AG04449 (cell line): ENCODE measurements at regions not wholly inside any gene's neighbourhood (a gene's known extent, or its start where the extent isn't known, plus 50 kb on each side); places are given as distances from the start of the nearest gene placed in this dataset.

Experiments
- CTCF ChIA-PET: fragments of 350-600 bp; formaldehyde crosslinking; extraction: SDS; loops from one replicate; lab custom pipeline; 2021; ENCODE audit warnings: antibody characterized with exemption; lab: Yijun Ruan, JAX
- POLR2A ChIA-PET: fragments of 400-600, 350-600 bp; formaldehyde crosslinking; extraction: SDS; loops from one replicate; lab custom pipeline; 2020; ENCODE audit warnings: antibody characterized with exemption, inconsistent platforms; lab: Yijun Ruan, JAX
- DNase-seq: peaks from one replicate; pipeline ENCODE4 v3.0.0-alpha.2; 2010; ENCODE audit warnings: low read depth, low spot score
- H3K4me3 ChIP-seq: 2 replicates; pipeline ENCODE4 v1.5.1; 2011; ENCODE audit warnings: low read depth, mild to moderate bottlenecking, control low read depth, low read length
- CTCF ChIP-seq: IDR thresholded peaks from one replicate; pipeline ENCODE4 v1.5.1; 2011; ENCODE audit warnings: mild to moderate bottlenecking, moderate library complexity, low read length, control low read depth, inconsistent platforms; ENCODE audit not compliant: insufficient read depth; ENCODE audit errors: missing control alignments

GRCh38 chr2:111666160-111666559 lies 217.8 kb downstream of the ANAPC1 start:
- no peak for DNase-seq
- ChIA-PET CTCF (no interaction called here), POLR2A (no interaction called here)
- H3K4me3 ChIP-seq: no peak overlapping the region
- TF ChIP-seq CTCF: no peak

GRCh38 chr2:111667001-111667400 lies 217.0 kb downstream of the ANAPC1 start:
- ChIA-PET CTCF (interaction anchor here (0.6 to 2.3 kb wide), 4 partner anchors 10 to 854 kb away, joined by 3 to 23 read pairs (median 5); no protein-coding TSS in a partner anchor), POLR2A (no interaction called here)
- TF ChIP-seq CTCF: no peak
- H3K4me3 ChIP-seq: no peak overlapping the region
- DNase-seq: no peak

GRCh38 chr2:111667542-111668273 lies 216.3 kb downstream of the ANAPC1 start:
- DNase-seq: no peak
- peak; percentile 72 for TF ChIP-seq CTCF
- CTCF ChIA-PET: interaction anchor here (1.4 to 3.5 kb wide), 6 partner anchors 10 to 855 kb away, joined by 3 to 23 read pairs (median 6); partner anchors contain the start of gene BCL2L11
- POLR2A ChIA-PET: no interaction called here
- no peak overlapping the region for H3K4me3 ChIP-seq

- no peak for DNase-seq
- TF ChIP-seq CTCF: no peak
- ChIA-PET CTCF (interaction anchor here (1.4 to 3.5 kb wide), 6 partner anchors 9 to 856 kb away, joined by 3 to 23 read pairs (median 6); partner anchors contain the start of gene BCL2L11), POLR2A (no interaction called here)
- no peak overlapping the region for H3K4me3 ChIP-seq
Observed at GRCh38 chr2:111668274-111668616, 215.7 kb downstream of the ANAPC1 start.

- no peak for DNase-seq
- no peak for TF ChIP-seq CTCF
- POLR2A ChIA-PET: no interaction called here
- CTCF ChIA-PET: interaction anchor here (0.7 to 3.5 kb wide), 8 partner anchors 9 to 856 kb away, joined by 3 to 23 read pairs (median 4); partner anchors contain the start of gene BCL2L11
- no peak overlapping the region for H3K4me3 ChIP-seq
Observed at GRCh38 chr2:111668741-111669140, 215.3 kb downstream of the ANAPC1 start.

GRCh38 chr2:111669928-111670695 lies 213.9 kb downstream of the ANAPC1 start:
- ChIA-PET POLR2A (no interaction called here), CTCF (interaction anchor here (0.8 to 3.5 kb wide), 3 partner anchors 32 to 553 kb away, joined by 3 to 18 read pairs (median 3); partner anchors contain the start of gene BCL2L11)
- no peak for TF ChIP-seq CTCF
- no peak overlapping the region for H3K4me3 ChIP-seq
- DNase-seq: no peak
